Subcutaneous abdominal adipose tissue (tissue), 5 donors: ENCODE measurements at regions not wholly inside any gene's neighbourhood (a gene's known extent, or its start where the extent isn't known, plus 50 kb on each side); places are given as distances from the start of the nearest gene placed in this dataset.

Experiments
- H3K27ac ChIP-seq: one replicate; pipeline ENCODE4 v1.7.0; 2013; ENCODE audit warnings: low read depth, mild to moderate bottlenecking, inconsistent platforms, low read length, moderate library complexity
- H3K27me3 ChIP-seq, 5 donors: one replicate each; pipeline ENCODE4 v1.7.0; 2013; ENCODE audit warnings: low read length in 5 of 5, inconsistent platforms in 1 of 5; ENCODE audit not compliant: control insufficient read depth in 5 of 5, insufficient read depth in 4 of 5
- H3K36me3 ChIP-seq, 5 donors: one replicate each; pipeline ENCODE4 v1.7.0; 2013; ENCODE audit warnings: low read length in 5 of 5; ENCODE audit not compliant: control insufficient read depth in 5 of 5, insufficient read depth in 5 of 5
- H3K4me1 ChIP-seq, 5 donors: one replicate each; pipeline ENCODE4 v1.7.0; 2013; ENCODE audit warnings: low read length in 5 of 5, mild to moderate bottlenecking in 3 of 5, moderate library complexity in 1 of 5; ENCODE audit not compliant: control insufficient read depth in 5 of 5, insufficient read depth in 5 of 5
- H3K4me3 ChIP-seq, 5 donors: one replicate each; pipeline ENCODE4 v1.7.0; 2013; ENCODE audit warnings: low read length in 5 of 5, low read depth in 1 of 5
- H3K9ac ChIP-seq, 5 donors: one replicate each; pipeline ENCODE4 v1.7.0; 2013; ENCODE audit warnings: low read length in 5 of 5, mild to moderate bottlenecking in 4 of 5, moderate library complexity in 3 of 5
- H3K9me3 ChIP-seq, 5 donors: one replicate each; pipeline ENCODE4 v1.7.0; 2013; ENCODE audit warnings: low read length in 5 of 5; ENCODE audit not compliant: control insufficient read depth in 5 of 5
- donor health status: healthy.
- donor health status: healthy.
- donor health status: healthy.
- donor health status: healthy.
- donor health status: healthy.

DNA sequence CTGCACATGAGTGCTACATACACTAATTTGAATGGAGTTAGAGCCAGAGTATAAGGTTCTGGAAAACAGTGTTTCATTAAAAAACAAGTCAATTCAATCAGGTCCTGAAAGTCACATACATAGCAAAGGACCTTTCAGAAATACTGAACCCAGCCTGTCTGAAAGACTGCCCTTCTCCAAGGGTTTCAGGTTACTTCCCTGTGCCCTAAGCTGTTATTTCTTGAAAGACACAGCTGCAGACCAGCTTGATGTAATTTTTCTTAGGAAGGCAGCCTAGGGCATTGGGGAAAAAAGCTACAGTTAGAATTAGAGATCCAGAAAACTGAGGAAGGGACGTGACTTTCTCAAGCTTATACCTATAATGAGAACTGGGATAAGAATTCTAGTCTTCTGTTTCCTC lies 155.9 kb upstream of the MAOA start:
- H3K27me3 ChIP-seq: peaks cover 0 to 10% (median 2%) of the 10 kb centered on the region in 5 donors
- no peaks in the 10 kb centered on the region for H3K36me3 ChIP-seq
- no peaks in the 10 kb centered on the region for H3K4me1 ChIP-seq
- no peak overlapping the region for H3K27ac ChIP-seq
- H3K4me3 ChIP-seq: no peak overlapping the region
- H3K9me3 ChIP-seq: no peaks in the 10 kb centered on the region
- no peak overlapping the region for H3K9ac ChIP-seq

DNA sequence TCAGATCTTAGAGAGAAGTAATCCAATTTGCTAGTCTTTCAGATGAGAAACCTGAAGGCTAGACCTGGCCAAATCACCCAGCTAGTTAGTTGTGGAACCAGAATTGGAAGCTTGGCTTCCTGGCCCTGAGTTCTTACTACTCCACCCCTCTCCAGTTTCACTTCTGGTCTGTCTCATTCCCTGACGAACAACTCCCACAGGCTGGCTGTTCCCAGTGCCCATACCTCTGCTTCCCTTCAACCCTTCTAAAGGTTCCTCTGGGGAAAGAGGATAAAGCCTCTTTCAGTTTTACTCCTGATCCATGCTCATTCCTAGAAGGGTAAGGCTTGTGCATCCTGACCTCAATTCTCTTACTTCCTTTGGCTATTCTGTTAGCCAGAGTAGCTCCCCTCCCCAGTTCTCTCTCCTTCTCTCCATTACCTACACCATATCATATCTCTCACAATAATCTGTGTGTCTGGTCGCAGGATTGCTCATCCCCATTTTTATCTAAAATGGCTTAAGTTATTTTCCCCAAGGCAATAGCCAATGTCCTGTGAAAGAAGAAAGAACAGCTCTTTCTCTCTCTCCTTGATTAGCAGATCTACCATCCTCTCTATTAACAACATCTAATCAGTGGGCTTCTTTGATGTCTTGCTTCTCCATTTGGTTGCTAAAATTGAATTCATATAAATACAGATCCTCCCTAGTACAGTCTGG lies 155.0 kb upstream of the MAOA start:
- Histone ChIP-seq H3K4me1 (no peaks in the 10 kb centered on the region), H3K9me3 (no peaks in the 10 kb centered on the region), H3K27me3 (peaks cover 0 to 10% (median 3%) of the 10 kb centered on the region in 5 donors), H3K9ac (no peak overlapping the region), H3K4me3 (no peak overlapping the region), H3K27ac (no peak overlapping the region), H3K36me3 (no peaks in the 10 kb centered on the region)

- Histone ChIP-seq H3K27ac (no peak overlapping the region), H3K4me1 (no peaks in the 10 kb centered on the region), H3K36me3 (no peaks in the 10 kb centered on the region), H3K9me3 (no peaks in the 10 kb centered on the region), H3K27me3 (peaks cover 0 to 10% (median 4%) of the 10 kb centered on the region in 5 donors), H3K4me3 (no peak overlapping the region), H3K9ac (no peak overlapping the region)
Observed at GRCh38 chrX:43504394-43504793, 151.7 kb upstream of the MAOA start.

DNA sequence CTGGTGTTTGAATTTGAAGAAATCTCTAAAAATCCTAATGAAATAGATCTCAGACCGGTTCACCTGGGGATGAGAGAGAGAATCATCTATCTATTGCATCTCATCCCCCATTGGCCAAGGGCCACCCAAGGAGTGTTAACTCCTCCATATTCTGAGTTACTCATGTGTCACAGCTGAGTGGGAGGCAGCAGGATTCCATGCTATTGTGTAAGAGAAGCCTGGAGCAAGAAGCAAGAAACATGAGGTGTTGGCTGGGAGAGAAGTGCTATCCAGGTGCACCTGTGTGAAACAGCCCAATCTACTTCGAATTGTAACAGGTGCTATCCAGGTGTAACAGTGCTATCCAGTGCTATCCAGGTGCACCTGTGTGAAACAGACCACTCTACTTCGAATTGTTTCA lies 150.3 kb upstream of the MAOA start:
- H3K27me3 ChIP-seq: peaks cover 0 to 6% (median 4%) of the 10 kb centered on the region in 5 donors
- H3K36me3 ChIP-seq: no peaks in the 10 kb centered on the region
- H3K4me3 ChIP-seq: no peak overlapping the region
- no peaks in the 10 kb centered on the region for H3K9me3 ChIP-seq
- no peak overlapping the region for H3K9ac ChIP-seq
- H3K27ac ChIP-seq: no peak overlapping the region
- H3K4me1 ChIP-seq: no peaks in the 10 kb centered on the region

- Histone ChIP-seq H3K9me3 (no peaks in the 10 kb centered on the region), H3K4me1 (no peaks in the 10 kb centered on the region), H3K4me3 (no peak overlapping the region), H3K27ac (no peak overlapping the region), H3K27me3 (peaks cover 0 to 7% (median 5%) of the 10 kb centered on the region in 5 donors), H3K36me3 (no peaks in the 10 kb centered on the region), H3K9ac (no peak overlapping the region)
Observed at GRCh38 chrX:43508694-43509093, 147.4 kb upstream of the MAOA start.

- H3K36me3 ChIP-seq: no peaks in the 10 kb centered on the region
- peaks cover 0 to 5% (median 2%) of the 10 kb centered on the region in 5 donors for H3K9me3 ChIP-seq
- H3K9ac ChIP-seq: no peak overlapping the region
- H3K4me3 ChIP-seq: no peak overlapping the region
- no peak overlapping the region for H3K27ac ChIP-seq
- peaks cover 0 to 15% (median 8%) of the 10 kb centered on the region in 5 donors for H3K27me3 ChIP-seq
- H3K4me1 ChIP-seq: no peaks in the 10 kb centered on the region
Observed at GRCh38 chrX:43510209-43510608, 145.9 kb upstream of the MAOA start.

DNA sequence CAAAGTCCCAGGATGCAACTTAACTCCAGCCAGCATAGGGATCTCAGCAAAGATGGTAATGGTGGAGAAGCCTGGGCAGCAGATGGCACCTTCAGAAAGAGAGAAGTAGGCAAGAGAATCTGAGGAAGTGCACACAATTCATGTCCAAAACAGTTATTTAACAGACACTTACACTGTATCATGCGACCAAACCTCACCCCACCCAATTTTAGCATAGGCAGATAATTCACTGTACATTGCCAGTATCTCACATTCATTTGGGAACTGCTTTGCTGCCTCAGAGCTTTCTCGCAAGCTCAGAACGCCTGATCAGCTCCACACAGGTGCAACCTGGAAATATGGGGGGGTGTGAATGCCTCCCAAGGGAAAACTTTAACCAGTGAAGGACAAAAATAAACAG lies 143.0 kb upstream of the MAOA start:
- Histone ChIP-seq H3K4me3 (no peak overlapping the region), H3K27ac (no peak overlapping the region), H3K9ac (no peak overlapping the region), H3K36me3 (no peaks in the 10 kb centered on the region), H3K4me1 (no peaks in the 10 kb centered on the region), H3K27me3 (peaks cover 0 to 15% (median 9%) of the 10 kb centered on the region in 5 donors), H3K9me3 (peaks cover 0 to 7% (median 5%) of the 10 kb centered on the region in 5 donors)

- H3K27ac ChIP-seq: no peak overlapping the region
- no peak overlapping the region for H3K9ac ChIP-seq
- no peaks in the 10 kb centered on the region for H3K36me3 ChIP-seq
- peaks cover 0 to 20% (median 6%) of the 10 kb centered on the region in 5 donors for H3K27me3 ChIP-seq
- peaks cover 0 to 7% (median 5%) of the 10 kb centered on the region in 5 donors for H3K9me3 ChIP-seq
- no peaks in the 10 kb centered on the region for H3K4me1 ChIP-seq
- no peak overlapping the region for H3K4me3 ChIP-seq
Observed at GRCh38 chrX:43514820-43515219, 141.3 kb upstream of the MAOA start.

GRCh38 chrX:43522582-43522981 lies 133.5 kb upstream of the MAOA start:
- Histone ChIP-seq H3K4me1 (no peaks in the 10 kb centered on the region), H3K27ac (no peak overlapping the region), H3K27me3 (peaks cover 5 to 13% (median 9%) of the 10 kb centered on the region in 5 donors), H3K36me3 (no peaks in the 10 kb centered on the region), H3K4me3 (no peak overlapping the region), H3K9me3 (peaks cover 0 to 3% (median 0%) of the 10 kb centered on the region in 5 donors), H3K9ac (no peak overlapping the region)

DNA sequence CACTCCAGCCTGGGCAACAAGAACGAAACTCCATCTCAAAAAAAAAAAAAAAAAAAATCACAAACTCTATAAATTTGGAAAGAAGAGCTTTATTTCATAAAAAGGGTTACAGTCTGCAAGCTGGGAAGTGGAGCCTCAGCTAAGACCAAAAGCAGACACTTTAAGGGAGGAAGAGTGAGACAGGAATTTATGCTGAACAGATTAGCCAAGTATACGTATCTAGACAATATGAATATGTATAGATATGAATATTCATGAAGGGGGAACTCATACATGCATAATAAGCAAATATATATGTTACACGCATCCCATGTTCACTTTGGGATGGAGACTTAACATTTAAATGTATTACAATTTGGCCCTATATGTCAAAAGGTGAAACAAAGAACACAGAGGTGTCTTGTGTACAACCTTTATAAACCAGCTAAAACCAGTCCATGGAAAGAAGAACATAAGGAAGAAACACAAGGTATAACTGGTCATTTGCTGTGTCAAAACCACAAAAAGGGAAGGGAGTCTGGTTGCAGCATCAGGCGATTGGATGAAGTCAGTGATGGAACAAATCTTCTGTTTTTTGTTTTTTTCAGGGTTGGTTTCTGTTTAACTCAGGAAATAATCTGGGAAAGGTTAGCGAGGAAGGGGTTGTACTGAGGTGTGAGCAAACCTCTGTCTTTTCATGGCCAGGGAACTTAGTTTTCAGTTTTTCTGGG lies 130.0 kb upstream of the MAOA start:
- no peak overlapping the region for H3K9ac ChIP-seq
- H3K27me3 ChIP-seq: peaks cover 6 to 10% (median 7%) of the 10 kb centered on the region in 5 donors
- H3K9me3 ChIP-seq: peaks cover 0 to 4% (median 0%) of the 10 kb centered on the region in 5 donors
- H3K36me3 ChIP-seq: no peaks in the 10 kb centered on the region
- H3K4me3 ChIP-seq: no peak overlapping the region
- no peaks in the 10 kb centered on the region for H3K4me1 ChIP-seq
- H3K27ac ChIP-seq: no peak overlapping the region
